ENCODE measurements at regions not wholly inside any gene's neighbourhood (a gene's known extent, or its start where the extent isn't known, plus 50 kb on each side); places are given as distances from the start of the nearest gene placed in this dataset.
A peak's percentile ranks its signal among the peaks of the same experiment; 100 is the strongest.

GRCh38 chr2:102078773-102079172, 63.8 kb upstream of the IL1R1 start:
- no peak for DNase-seq (ENCODE audit: low spot score)

GRCh38 chr2:102080451-102081242, 61.9 kb upstream of the IL1R1 start:
- no peak for DNase-seq (ENCODE audit: low spot score)

GRCh38 chr2:102081243-102081522, 61.4 kb upstream of the IL1R1 start:
- DNase-seq (ENCODE audit: low spot score): no peak

DNA sequence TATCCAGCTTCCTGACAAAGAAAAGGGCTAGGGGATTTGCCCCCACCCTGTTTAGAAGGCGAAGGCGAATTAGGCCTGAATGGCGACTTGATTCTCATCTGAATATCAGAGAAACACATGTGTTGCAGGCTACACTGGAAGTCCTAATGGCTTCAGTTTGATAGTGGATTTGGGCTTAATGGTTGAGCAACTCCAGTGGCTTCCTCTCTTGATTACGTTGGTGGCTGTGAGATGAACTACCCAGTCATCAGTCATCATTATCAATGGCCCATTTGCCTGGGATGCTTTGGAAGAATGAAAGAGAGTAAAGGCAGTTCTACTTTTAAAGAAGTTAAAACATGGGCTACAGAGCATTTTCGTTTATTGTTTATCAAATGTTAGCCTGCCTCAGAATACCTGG, 60.9 kb upstream of the IL1R1 start:
- no peak for DNase-seq (ENCODE audit: low spot score)

- DNase-seq (ENCODE audit: low spot score): peak; percentile 49
These were observed 59.8 kb upstream of the IL1R1 start for GRCh38 chr2:102082571-102083392.

GRCh38 chr2:102083393-102083703, 59.2 kb upstream of the IL1R1 start:
- no peak for DNase-seq (ENCODE audit: low spot score)

- DNase-seq (ENCODE audit: low spot score): no peak
These were observed 57.9 kb upstream of the IL1R1 start for GRCh38 chr2:102084651-102085050.

DNA sequence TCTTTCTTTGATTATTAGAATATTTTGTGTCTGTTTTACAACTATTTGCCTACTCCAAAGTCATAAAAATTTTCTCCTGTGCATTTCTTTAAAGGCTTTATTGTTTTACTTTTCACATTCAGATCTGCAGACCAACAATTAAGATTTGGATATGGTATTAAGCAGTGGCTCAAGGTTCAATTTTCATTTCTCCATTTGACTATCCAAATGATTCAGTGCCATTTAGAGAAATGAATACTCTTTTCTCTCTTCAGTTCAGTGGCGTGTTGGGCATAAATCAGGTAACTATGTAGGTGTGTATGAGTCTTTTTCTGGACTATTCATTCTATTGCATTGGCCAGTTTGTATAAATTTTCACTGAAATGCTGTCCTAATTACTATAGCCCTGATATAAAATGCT, 57.3 kb upstream of the IL1R1 start:
- no peak for DNase-seq (ENCODE audit: low spot score)

GRCh38 chr2:102086150-102086872, 56.2 kb upstream of the IL1R1 start:
- DNase-seq (ENCODE audit: low spot score): no peak

DNA sequence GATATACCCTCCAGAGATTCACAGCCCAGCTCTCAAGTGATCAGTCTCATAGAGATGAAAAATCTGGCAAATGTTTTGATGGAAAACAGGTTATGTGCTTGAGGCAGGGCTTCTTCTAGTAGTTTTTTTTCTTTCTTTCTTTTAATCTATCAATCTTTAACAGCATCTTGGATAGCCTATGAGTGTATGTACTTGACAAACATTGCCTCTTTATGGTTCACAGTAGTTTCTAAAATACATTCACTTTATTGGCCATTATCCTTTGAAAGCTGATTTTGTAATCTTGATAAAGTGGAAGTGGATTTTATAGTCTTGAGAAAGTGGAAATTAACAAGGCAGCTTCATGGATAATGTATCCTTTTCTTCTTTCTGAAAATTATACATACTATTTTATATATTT, 51.4 kb upstream of the IL1R1 start:
- no peak for DNase-seq (ENCODE audit: low spot score)

- DNase-seq (ENCODE audit: low spot score): no peak
These were observed 50.6 kb upstream of the IL1R1 start for GRCh38 chr2:102091908-102092307.

- DNase-seq (ENCODE audit: low spot score): no peak
These were observed 50.0 kb upstream of the IL1R1 start for GRCh38 chr2:102092535-102092934.
